K562 (cell line): ENCODE measurements at regions not wholly inside any gene's neighbourhood (a gene's known extent, or its start where the extent isn't known, plus 50 kb on each side); places are given as distances from the start of the nearest gene placed in this dataset.

Experiments
- DACH1 ChIP-seq: fragments of 450-650 bp; IDR thresholded peaks from 2 replicates; pipeline ENCODE4 v1.6.1; 2018; ENCODE audit not compliant: partially characterized antibody
- HNRNPK ChIP-seq: fragments of 200-400 bp; formaldehyde crosslinking; IDR thresholded peaks from one replicate; pipeline ENCODE4 v1.6.1; 2018; ENCODE audit warnings: mild to moderate bottlenecking, low read depth, low read length; ENCODE audit not compliant: poor library complexity, severe bottlenecking
- JUND ChIP-seq, 2 experiments: IDR thresholded peaks; 2 replicates in 1 of 2; 3 replicates in 1 of 2; pipeline ENCODE4 v1.6.1; 2011; ENCODE audit warnings: borderline replicate concordance in 2 of 2, low read depth in 2 of 2, low read length in 2 of 2, improper control_type of control experiment in 1 of 2, missing biosample characterization in 1 of 2, missing genetic modification characterization in 1 of 2, missing genetic modification reagents in 1 of 2
- MAFG ChIP-seq: fragments of 450-650 bp; conservative IDR thresholded peaks from 2 replicates; pipeline ENCODE4 v1.6.1; 2016; ENCODE audit warnings: missing genetic modification characterization, missing compliant biosample characterization
- NEUROD1 ChIP-seq: fragments of 150-350 bp; IDR thresholded peaks from 2 replicates; pipeline ENCODE4 v1.6.1; 2014; ENCODE audit warnings: borderline replicate concordance, low read length, low read depth; ENCODE audit not compliant: partially characterized antibody
- POLR2A ChIP-seq: fragments of 450-650 bp; conservative IDR thresholded peaks from 2 replicates; pipeline ENCODE4 v1.6.1; 2016
- POLR2AphosphoS5 ChIP-seq: IDR thresholded peaks from 2 replicates; pipeline ENCODE4 v1.6.1; 2011; ENCODE audit warnings: mild to moderate bottlenecking, low read depth, low read length, moderate library complexity; ENCODE audit not compliant: control insufficient read depth, insufficient read depth
- POLR2G ChIP-seq: fragments of 200-400 bp; formaldehyde crosslinking; IDR thresholded peaks from 2 replicates; pipeline ENCODE4 v1.6.1; 2017; ENCODE audit warnings: low read depth, mild to moderate bottlenecking, antibody characterized with exemption, low read length, moderate library complexity
- ZNF589 ChIP-seq: fragments of 200-800 bp; sonication (Bioruptor generic); IDR thresholded peaks from 2 replicates; pipeline ENCODE4 v1.6.1; 2016; ENCODE audit warnings: low read depth, missing genetic modification characterization, missing compliant biosample characterization
- TF ChIP-seq, protein P1 (sequence below): fragments of 450-650 bp; IDR thresholded peaks from 2 replicates; pipeline ENCODE4 v1.6.1; 2018; ENCODE audit not compliant: partially characterized antibody
- TF ChIP-seq, protein P2 (sequence below): fragments of 450-650 bp; IDR thresholded peaks from 2 replicates; pipeline ENCODE4 v1.6.1; 2017; ENCODE audit warnings: mild to moderate bottlenecking, moderate library complexity

DNA sequence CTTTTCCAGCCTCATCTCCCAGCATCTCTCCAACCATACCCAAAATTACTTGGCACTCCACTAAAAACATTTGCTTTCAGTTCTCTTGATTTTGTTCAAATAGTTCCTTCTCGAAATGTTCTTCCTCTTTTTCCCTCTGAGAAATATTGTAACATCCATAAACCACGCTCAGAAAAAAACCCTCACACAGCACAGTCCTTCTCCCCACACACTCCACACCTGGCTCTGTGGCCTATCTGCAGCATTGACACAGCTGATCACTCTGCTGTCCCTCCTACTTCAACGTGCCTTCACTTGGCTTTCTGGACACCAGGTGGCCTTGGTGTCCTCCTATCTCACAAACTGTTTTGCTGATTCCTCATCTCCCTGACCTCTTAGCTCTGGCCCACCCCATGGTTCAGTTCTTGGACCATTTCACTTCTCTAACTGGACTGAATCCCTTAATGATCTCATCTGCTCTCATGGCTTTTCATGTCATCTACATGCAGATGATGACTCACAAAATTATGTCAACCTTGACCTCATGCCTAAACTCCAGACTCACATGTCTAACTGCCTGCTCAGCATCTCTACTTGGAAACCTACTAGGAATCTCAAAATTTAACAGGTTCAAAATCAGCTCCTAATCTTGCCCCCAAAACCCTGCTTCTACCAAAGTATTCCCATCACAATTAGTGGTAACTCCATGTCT lies 93.3 kb downstream of the TRIM42 start:
- TF ChIP-seq MAFG (tag): no peak
- TF ChIP-seq DACH1: no peak
- no peak for TF ChIP-seq ZNF589 (CRISPR knock-in tag)
- TF ChIP-seq NEUROD1: no peak
- no peak for TF ChIP-seq POLR2AphosphoS5
- no peak for TF ChIP-seq JUND (IDR thresholded peaks at IDR 0.05; ENCODE audit: borderline replicate concordance, low read depth, low read length)
- TF ChIP-seq JUND (tag; IDR thresholded peaks at IDR 0.05; ENCODE audit: borderline replicate concordance, low read depth, low read length): no peak
- TF ChIP-seq POLR2A: no peak
- TF ChIP-seq HNRNPK: no peak
- TF ChIP-seq, protein P1, sequence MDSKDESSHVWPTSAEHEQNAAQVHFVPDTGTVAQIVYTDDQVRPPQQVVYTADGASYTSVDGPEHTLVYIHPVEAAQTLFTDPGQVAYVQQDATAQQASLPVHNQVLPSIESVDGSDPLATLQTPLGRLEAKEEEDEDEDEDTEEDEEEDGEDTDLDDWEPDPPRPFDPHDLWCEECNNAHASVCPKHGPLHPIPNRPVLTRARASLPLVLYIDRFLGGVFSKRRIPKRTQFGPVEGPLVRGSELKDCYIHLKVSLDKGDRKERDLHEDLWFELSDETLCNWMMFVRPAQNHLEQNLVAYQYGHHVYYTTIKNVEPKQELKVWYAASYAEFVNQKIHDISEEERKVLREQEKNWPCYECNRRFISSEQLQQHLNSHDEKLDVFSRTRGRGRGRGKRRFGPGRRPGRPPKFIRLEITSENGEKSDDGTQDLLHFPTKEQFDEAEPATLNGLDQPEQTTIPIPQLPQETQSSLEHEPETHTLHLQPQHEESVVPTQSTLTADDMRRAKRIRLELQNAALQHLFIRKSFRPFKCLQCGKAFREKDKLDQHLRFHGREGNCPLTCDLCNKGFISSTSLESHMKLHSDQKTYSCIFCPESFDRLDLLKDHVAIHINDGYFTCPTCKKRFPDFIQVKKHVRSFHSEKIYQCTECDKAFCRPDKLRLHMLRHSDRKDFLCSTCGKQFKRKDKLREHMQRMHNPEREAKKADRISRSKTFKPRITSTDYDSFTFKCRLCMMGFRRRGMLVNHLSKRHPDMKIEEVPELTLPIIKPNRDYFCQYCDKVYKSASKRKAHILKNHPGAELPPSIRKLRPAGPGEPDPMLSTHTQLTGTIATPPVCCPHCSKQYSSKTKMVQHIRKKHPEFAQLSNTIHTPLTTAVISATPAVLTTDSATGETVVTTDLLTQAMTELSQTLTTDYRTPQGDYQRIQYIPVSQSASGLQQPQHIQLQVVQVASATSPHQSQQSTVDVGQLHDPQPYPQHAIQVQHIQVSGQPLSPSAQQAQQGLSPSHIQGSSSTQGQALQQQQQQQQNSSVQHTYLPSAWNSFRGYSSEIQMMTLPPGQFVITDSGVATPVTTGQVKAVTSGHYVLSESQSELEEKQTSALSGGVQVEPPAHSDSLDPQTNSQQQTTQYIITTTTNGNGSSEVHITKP: no peak
- no peak for TF ChIP-seq POLR2G
- TF ChIP-seq, protein P2, sequence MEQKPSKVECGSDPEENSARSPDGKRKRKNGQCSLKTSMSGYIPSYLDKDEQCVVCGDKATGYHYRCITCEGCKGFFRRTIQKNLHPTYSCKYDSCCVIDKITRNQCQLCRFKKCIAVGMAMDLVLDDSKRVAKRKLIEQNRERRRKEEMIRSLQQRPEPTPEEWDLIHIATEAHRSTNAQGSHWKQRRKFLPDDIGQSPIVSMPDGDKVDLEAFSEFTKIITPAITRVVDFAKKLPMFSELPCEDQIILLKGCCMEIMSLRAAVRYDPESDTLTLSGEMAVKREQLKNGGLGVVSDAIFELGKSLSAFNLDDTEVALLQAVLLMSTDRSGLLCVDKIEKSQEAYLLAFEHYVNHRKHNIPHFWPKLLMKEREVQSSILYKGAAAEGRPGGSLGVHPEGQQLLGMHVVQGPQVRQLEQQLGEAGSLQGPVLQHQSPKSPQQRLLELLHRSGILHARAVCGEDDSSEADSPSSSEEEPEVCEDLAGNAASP: no peak
